ENCODE measurements at regions not wholly inside any gene's neighbourhood (a gene's known extent, or its start where the extent isn't known, plus 50 kb on each side); places are given as distances from the start of the nearest gene placed in this dataset.

DNA sequence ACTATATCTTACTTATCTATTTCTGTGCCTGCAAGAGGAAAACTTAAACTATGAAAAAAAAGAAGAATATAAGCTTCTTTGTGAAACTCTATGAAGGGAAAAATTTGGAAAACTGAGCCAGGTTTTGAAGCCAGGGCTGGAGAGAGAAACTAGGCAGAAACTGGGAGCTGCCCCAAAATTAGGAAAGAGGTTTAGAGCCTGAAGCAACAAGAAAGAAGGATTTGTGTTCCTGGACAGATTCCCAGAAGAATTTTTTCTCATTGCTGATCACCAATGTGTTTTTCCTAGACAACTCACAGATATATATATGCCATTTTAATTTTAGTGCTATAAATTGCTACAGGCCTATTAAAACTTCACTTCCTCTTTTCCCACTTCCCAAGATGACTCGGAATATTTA, 245.0 kb upstream of the GEMIN8 start:
- TF ChIP-seq, protein P1, sequence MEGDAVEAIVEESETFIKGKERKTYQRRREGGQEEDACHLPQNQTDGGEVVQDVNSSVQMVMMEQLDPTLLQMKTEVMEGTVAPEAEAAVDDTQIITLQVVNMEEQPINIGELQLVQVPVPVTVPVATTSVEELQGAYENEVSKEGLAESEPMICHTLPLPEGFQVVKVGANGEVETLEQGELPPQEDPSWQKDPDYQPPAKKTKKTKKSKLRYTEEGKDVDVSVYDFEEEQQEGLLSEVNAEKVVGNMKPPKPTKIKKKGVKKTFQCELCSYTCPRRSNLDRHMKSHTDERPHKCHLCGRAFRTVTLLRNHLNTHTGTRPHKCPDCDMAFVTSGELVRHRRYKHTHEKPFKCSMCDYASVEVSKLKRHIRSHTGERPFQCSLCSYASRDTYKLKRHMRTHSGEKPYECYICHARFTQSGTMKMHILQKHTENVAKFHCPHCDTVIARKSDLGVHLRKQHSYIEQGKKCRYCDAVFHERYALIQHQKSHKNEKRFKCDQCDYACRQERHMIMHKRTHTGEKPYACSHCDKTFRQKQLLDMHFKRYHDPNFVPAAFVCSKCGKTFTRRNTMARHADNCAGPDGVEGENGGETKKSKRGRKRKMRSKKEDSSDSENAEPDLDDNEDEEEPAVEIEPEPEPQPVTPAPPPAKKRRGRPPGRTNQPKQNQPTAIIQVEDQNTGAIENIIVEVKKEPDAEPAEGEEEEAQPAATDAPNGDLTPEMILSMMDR (tag by site-specific recombination; IDR thresholded peaks at IDR 0.05): no peak
- TF ChIP-seq ZNF121 (tag by site-specific recombination; IDR thresholded peaks at IDR 0.05) (no peak), ZNF776 (tag by site-specific recombination; IDR thresholded peaks at IDR 0.05; ENCODE audit: borderline replicate concordance) (no peak), ZNF791 (tag by site-specific recombination; IDR thresholded peaks at IDR 0.05) (no peak), ZNF214 (tag by site-specific recombination; IDR thresholded peaks at IDR 0.05; ENCODE audit: borderline replicate concordance) (no peak), ZNF155 (tag by site-specific recombination; IDR thresholded peaks at IDR 0.05) (no peak), ZNF311 (tag by site-specific recombination; IDR thresholded peaks at IDR 0.05; ENCODE audit: borderline replicate concordance) (no peak), ZBTB1 (tag by site-specific recombination; IDR thresholded peaks at IDR 0.05) (no peak), ZNF530 (tag by site-specific recombination; IDR thresholded peaks at IDR 0.05; ENCODE audit: low read depth) (no peak)
- TF ChIP-seq, protein P2, sequence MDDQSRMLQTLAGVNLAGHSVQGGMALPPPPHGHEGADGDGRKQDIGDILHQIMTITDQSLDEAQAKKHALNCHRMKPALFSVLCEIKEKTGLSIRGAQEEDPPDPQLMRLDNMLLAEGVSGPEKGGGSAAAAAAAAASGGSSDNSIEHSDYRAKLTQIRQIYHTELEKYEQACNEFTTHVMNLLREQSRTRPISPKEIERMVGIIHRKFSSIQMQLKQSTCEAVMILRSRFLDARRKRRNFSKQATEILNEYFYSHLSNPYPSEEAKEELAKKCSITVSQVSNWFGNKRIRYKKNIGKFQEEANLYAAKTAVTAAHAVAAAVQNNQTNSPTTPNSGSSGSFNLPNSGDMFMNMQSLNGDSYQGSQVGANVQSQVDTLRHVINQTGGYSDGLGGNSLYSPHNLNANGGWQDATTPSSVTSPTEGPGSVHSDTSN (CRISPR knock-in tag; IDR thresholded peaks at IDR 0.05): no peak
- TF ChIP-seq, protein P3, sequence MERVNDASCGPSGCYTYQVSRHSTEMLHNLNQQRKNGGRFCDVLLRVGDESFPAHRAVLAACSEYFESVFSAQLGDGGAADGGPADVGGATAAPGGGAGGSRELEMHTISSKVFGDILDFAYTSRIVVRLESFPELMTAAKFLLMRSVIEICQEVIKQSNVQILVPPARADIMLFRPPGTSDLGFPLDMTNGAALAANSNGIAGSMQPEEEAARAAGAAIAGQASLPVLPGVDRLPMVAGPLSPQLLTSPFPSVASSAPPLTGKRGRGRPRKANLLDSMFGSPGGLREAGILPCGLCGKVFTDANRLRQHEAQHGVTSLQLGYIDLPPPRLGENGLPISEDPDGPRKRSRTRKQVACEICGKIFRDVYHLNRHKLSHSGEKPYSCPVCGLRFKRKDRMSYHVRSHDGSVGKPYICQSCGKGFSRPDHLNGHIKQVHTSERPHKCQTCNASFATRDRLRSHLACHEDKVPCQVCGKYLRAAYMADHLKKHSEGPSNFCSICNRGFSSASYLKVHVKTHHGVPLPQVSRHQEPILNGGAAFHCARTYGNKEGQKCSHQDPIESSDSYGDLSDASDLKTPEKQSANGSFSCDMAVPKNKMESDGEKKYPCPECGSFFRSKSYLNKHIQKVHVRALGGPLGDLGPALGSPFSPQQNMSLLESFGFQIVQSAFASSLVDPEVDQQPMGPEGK (tag by site-specific recombination; IDR thresholded peaks at IDR 0.05): no peak
- TF ChIP-seq, protein P4, sequence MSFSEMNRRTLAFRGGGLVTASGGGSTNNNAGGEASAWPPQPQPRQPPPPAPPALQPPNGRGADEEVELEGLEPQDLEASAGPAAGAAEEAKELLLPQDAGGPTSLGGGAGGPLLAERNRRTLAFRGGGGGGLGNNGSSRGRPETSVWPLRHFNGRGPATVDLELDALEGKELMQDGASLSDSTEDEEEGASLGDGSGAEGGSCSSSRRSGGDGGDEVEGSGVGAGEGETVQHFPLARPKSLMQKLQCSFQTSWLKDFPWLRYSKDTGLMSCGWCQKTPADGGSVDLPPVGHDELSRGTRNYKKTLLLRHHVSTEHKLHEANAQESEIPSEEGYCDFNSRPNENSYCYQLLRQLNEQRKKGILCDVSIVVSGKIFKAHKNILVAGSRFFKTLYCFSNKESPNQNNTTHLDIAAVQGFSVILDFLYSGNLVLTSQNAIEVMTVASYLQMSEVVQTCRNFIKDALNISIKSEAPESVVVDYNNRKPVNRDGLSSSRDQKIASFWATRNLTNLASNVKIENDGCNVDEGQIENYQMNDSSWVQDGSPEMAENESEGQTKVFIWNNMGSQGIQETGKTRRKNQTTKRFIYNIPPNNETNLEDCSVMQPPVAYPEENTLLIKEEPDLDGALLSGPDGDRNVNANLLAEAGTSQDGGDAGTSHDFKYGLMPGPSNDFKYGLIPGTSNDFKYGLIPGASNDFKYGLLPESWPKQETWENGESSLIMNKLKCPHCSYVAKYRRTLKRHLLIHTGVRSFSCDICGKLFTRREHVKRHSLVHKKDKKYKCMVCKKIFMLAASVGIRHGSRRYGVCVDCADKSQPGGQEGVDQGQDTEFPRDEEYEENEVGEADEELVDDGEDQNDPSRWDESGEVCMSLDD (tag by site-specific recombination; IDR thresholded peaks at IDR 0.05): no peak

Measured in HEK293 (cell line).